MM.1S (cell line): ENCODE measurements at regions not wholly inside any gene's neighbourhood (a gene's known extent, or its start where the extent isn't known, plus 50 kb on each side); places are given as distances from the start of the nearest gene placed in this dataset.

ENCODE experiments used
- EZH2 ChIP-seq: fragments of 300-600 bp; sonication (generic); optimal IDR thresholded peaks from 2 replicates; pipeline ENCODE3; 2017; ENCODE audit warnings: low read depth, mild to moderate bottlenecking, antibody characterized with exemption, low read length, mixed read lengths
- TF ChIP-seq, protein P1 (sequence below): fragments of 300-600 bp; sonication (generic); IDR thresholded peaks from 2 replicates; pipeline ENCODE4 v1.5.1; 2016; ENCODE audit warnings: antibody characterized with exemption, low read length, mixed read lengths

DNA sequence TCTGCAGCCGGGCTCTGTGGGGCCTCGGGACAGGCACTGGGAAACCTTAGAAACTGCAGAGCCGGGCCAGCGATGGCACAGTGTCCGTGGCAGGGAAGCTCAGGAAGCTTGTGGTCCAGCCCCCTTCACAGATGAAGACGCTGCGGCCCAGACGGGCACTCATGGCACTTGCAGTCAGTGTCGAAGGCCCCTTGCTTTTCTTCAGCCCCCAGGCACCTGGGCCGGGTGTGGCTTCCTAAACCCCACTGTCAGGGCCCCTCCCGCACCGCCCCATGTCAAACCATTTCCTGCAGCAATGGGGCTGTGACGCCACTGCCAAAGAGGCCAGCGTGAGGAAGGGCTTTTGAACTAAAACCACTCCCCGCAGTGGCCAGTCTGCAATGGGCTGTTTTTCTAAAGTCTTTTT lies 164.0 kb downstream of the LAT start:
- TF ChIP-seq, protein P1, sequence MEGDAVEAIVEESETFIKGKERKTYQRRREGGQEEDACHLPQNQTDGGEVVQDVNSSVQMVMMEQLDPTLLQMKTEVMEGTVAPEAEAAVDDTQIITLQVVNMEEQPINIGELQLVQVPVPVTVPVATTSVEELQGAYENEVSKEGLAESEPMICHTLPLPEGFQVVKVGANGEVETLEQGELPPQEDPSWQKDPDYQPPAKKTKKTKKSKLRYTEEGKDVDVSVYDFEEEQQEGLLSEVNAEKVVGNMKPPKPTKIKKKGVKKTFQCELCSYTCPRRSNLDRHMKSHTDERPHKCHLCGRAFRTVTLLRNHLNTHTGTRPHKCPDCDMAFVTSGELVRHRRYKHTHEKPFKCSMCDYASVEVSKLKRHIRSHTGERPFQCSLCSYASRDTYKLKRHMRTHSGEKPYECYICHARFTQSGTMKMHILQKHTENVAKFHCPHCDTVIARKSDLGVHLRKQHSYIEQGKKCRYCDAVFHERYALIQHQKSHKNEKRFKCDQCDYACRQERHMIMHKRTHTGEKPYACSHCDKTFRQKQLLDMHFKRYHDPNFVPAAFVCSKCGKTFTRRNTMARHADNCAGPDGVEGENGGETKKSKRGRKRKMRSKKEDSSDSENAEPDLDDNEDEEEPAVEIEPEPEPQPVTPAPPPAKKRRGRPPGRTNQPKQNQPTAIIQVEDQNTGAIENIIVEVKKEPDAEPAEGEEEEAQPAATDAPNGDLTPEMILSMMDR, result no peak
- no peak for TF ChIP-seq EZH2
